ENCODE measurements at regions not wholly inside any gene's neighbourhood (a gene's known extent, or its start where the extent isn't known, plus 50 kb on each side); places are given as distances from the start of the nearest gene placed in this dataset.
"Not testable (repeated sequence)": the region's sequence is repeated elsewhere in the genome, so short reads cannot be mapped to it uniquely, and the experiment has no call there.

- no peak for DNase-seq (ENCODE audit: low spot score)
Observed at GRCh38 chr3:99586701-99587100, 51.7 kb upstream of the COL8A1 start.

GRCh38 chr3:99579965-99580364 is 58.4 kb upstream of the COL8A1 start:
- no peak for DNase-seq (ENCODE audit: low spot score)

- DNase-seq (ENCODE audit: low spot score), result no peak
Observed at GRCh38 chr3:99579246-99579645, 59.1 kb upstream of the COL8A1 start.

GRCh38 chr3:99578339-99578970 is 59.9 kb upstream of the COL8A1 start:
- DNase-seq (ENCODE audit: low spot score), result no peak

- no peak for DNase-seq (ENCODE audit: low spot score)
Observed at GRCh38 chr3:99576904-99577559, 61.4 kb upstream of the COL8A1 start.

- no peak for DNase-seq (ENCODE audit: low spot score)
Observed at GRCh38 chr3:99575683-99576082, 62.7 kb upstream of the COL8A1 start.

GRCh38 chr3:99570061-99570460 is 68.3 kb upstream of the COL8A1 start:
- no peak for DNase-seq (ENCODE audit: low spot score)

GRCh38 chr3:99568663-99569335 is 69.6 kb upstream of the COL8A1 start:
- no peak for DNase-seq (ENCODE audit: low spot score)

GRCh38 chr3:99565331-99565730 is 73.1 kb upstream of the COL8A1 start:
- DNase-seq (ENCODE audit: low spot score), result no peak

GRCh38 chr3:99562990-99563607 is 75.3 kb upstream of the COL8A1 start:
- DNase-seq (ENCODE audit: low spot score), result no peak

- DNase-seq (ENCODE audit: low spot score), result no peak
Observed at GRCh38 chr3:99562138-99562537, 76.3 kb upstream of the COL8A1 start.

GRCh38 chr3:99561056-99561455 is 77.3 kb upstream of the COL8A1 start:
- DNase-seq (ENCODE audit: low spot score), result no peak

GRCh38 chr3:99559196-99559595 is 79.2 kb upstream of the COL8A1 start:
- no peak for DNase-seq (ENCODE audit: low spot score)

GRCh38 chr3:99555885-99556284 is 82.5 kb upstream of the COL8A1 start:
- DNase-seq (ENCODE audit: low spot score), result not testable (repeated sequence)

- no peak for DNase-seq (ENCODE audit: low spot score)
Observed at GRCh38 chr3:99551520-99551919, 86.9 kb upstream of the COL8A1 start.

GRCh38 chr3:99549957-99550603 is 88.3 kb upstream of the COL8A1 start:
- no peak for DNase-seq (ENCODE audit: low spot score)

GRCh38 chr3:99549220-99549619 is 89.2 kb upstream of the COL8A1 start:
- DNase-seq (ENCODE audit: low spot score), result no peak

- no peak for DNase-seq (ENCODE audit: low spot score)
Observed at GRCh38 chr3:99548674-99549073, 89.7 kb upstream of the COL8A1 start.

- no peak for DNase-seq (ENCODE audit: low spot score)
Observed at GRCh38 chr3:99545941-99546580, 92.3 kb upstream of the COL8A1 start.

- no peak for DNase-seq (ENCODE audit: low spot score)
Observed at GRCh38 chr3:99544786-99545281, 93.6 kb upstream of the COL8A1 start.

GRCh38 chr3:99543796-99544195 is 94.6 kb upstream of the COL8A1 start:
- DNase-seq (ENCODE audit: low spot score), result no peak

All from mucosa of gallbladder (tissue), 1 donor.